GM23338 (cell line): ENCODE measurements at regions not wholly inside any gene's neighbourhood (a gene's known extent, or its start where the extent isn't known, plus 50 kb on each side); places are given as distances from the start of the nearest gene placed in this dataset.

Source experiments
- CREB1 ChIP-seq: fragments of 250-450 bp; sonication (Bioruptor Pico); IDR thresholded peaks from 2 replicates; pipeline ENCODE4 v1.5.0; 2020; ENCODE audit warnings: low read depth, mild to moderate bottlenecking, moderate library complexity
- EZH2 ChIP-seq: fragments of 200-600 bp; sonication (generic); IDR thresholded peaks from one replicate; pipeline ENCODE4 v1.8.0; 2017; ENCODE audit warnings: antibody characterized with exemption, mild to moderate bottlenecking, low read depth; ENCODE audit not compliant: unreplicated experiment
- EZH2phosphoT487 ChIP-seq: fragments of 200-600 bp; sonication (generic); IDR thresholded peaks from one replicate; pipeline ENCODE4 v1.8.1; 2018; ENCODE audit warnings: antibody characterized with exemption; ENCODE audit not compliant: unreplicated experiment
- JUNB ChIP-seq: IDR thresholded peaks from one replicate; pipeline ENCODE4 v1.6.1; 2016; ENCODE audit warnings: antibody characterized with exemption; ENCODE audit not compliant: unreplicated experiment
- POLR2AphosphoS5 ChIP-seq: IDR thresholded peaks from 2 replicates; pipeline ENCODE4 v1.6.1; 2016; ENCODE audit warnings: antibody characterized with exemption, low read depth
- STAT1 ChIP-seq: IDR thresholded peaks from one replicate; pipeline ENCODE4 v1.6.1; 2016; ENCODE audit warnings: antibody characterized with exemption; ENCODE audit not compliant: unreplicated experiment
- ZNF114 ChIP-seq: fragments of 250-450 bp; sonication (Bioruptor Pico); IDR thresholded peaks from 2 replicates; pipeline ENCODE4 v1.5.0; 2020; ENCODE audit warnings: mild to moderate bottlenecking, moderate library complexity
- ZNF331 ChIP-seq: fragments of 250-450 bp; sonication (Bioruptor Pico); IDR thresholded peaks from 2 replicates; pipeline ENCODE4 v1.5.0; 2020; ENCODE audit warnings: low read depth, mild to moderate bottlenecking, moderate library complexity
- TF ChIP-seq, protein P1 (sequence below), 2 experiments: fragments of 200-600 bp in 1 of 2; sonication (generic) in 1 of 2; conservative IDR thresholded peaks; 2 replicates each; pipeline versions ENCODE4 v1.5.1 to v1.6.1; 2016 to 2017; ENCODE audit warnings: antibody characterized with exemption in 2 of 2, low read depth in 2 of 2, mild to moderate bottlenecking in 2 of 2, moderate library complexity in 1 of 2
- TF ChIP-seq, protein P2 (sequence below): IDR thresholded peaks from one replicate; pipeline ENCODE4 v1.6.1; 2018; ENCODE audit warnings: antibody characterized with exemption; ENCODE audit not compliant: unreplicated experiment
- TF ChIP-seq, protein P3 (sequence below): IDR thresholded peaks from 2 replicates; pipeline ENCODE4 v1.6.1; 2016; ENCODE audit warnings: antibody characterized with exemption

DNA sequence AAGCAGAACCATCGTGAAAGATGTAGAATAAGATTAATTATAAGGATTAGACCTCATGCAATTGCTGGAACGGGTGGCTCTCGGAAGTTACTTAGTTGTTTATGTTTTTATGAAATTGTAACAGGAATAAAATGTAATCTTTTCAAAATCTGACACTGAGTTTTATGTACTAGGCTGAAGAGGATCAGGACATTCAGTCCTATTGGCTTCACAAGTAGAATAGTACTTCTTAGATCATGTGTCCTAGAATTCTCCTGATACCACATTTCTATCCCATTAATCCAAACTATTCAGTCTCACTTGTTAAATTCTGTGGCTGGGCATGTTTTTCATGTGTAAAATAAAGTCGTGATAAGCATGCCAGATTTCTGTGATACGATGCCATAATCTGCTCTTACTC, 423.5 kb upstream of the OR4E1 start:
- TF ChIP-seq EZH2phosphoT487 (no peak), EZH2 (no peak), POLR2AphosphoS5 (no peak), JUNB (no peak), CREB1 (CRISPR knock-in tag) (no peak), STAT1 (no peak), ZNF331 (CRISPR knock-in tag) (no peak), ZNF114 (CRISPR knock-in tag) (no peak)
- TF ChIP-seq, protein P1, sequence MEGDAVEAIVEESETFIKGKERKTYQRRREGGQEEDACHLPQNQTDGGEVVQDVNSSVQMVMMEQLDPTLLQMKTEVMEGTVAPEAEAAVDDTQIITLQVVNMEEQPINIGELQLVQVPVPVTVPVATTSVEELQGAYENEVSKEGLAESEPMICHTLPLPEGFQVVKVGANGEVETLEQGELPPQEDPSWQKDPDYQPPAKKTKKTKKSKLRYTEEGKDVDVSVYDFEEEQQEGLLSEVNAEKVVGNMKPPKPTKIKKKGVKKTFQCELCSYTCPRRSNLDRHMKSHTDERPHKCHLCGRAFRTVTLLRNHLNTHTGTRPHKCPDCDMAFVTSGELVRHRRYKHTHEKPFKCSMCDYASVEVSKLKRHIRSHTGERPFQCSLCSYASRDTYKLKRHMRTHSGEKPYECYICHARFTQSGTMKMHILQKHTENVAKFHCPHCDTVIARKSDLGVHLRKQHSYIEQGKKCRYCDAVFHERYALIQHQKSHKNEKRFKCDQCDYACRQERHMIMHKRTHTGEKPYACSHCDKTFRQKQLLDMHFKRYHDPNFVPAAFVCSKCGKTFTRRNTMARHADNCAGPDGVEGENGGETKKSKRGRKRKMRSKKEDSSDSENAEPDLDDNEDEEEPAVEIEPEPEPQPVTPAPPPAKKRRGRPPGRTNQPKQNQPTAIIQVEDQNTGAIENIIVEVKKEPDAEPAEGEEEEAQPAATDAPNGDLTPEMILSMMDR (conservative IDR thresholded peaks at IDR 0.05; ENCODE audit: low read depth in 2 of 2), result no peak
- TF ChIP-seq, protein P2, sequence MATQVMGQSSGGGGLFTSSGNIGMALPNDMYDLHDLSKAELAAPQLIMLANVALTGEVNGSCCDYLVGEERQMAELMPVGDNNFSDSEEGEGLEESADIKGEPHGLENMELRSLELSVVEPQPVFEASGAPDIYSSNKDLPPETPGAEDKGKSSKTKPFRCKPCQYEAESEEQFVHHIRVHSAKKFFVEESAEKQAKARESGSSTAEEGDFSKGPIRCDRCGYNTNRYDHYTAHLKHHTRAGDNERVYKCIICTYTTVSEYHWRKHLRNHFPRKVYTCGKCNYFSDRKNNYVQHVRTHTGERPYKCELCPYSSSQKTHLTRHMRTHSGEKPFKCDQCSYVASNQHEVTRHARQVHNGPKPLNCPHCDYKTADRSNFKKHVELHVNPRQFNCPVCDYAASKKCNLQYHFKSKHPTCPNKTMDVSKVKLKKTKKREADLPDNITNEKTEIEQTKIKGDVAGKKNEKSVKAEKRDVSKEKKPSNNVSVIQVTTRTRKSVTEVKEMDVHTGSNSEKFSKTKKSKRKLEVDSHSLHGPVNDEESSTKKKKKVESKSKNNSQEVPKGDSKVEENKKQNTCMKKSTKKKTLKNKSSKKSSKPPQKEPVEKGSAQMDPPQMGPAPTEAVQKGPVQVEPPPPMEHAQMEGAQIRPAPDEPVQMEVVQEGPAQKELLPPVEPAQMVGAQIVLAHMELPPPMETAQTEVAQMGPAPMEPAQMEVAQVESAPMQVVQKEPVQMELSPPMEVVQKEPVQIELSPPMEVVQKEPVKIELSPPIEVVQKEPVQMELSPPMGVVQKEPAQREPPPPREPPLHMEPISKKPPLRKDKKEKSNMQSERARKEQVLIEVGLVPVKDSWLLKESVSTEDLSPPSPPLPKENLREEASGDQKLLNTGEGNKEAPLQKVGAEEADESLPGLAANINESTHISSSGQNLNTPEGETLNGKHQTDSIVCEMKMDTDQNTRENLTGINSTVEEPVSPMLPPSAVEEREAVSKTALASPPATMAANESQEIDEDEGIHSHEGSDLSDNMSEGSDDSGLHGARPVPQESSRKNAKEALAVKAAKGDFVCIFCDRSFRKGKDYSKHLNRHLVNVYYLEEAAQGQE, result no peak
- TF ChIP-seq, protein P3, sequence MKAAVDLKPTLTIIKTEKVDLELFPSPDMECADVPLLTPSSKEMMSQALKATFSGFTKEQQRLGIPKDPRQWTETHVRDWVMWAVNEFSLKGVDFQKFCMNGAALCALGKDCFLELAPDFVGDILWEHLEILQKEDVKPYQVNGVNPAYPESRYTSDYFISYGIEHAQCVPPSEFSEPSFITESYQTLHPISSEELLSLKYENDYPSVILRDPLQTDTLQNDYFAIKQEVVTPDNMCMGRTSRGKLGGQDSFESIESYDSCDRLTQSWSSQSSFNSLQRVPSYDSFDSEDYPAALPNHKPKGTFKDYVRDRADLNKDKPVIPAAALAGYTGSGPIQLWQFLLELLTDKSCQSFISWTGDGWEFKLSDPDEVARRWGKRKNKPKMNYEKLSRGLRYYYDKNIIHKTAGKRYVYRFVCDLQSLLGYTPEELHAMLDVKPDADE, result no peak
